Suprapubic skin (tissue), 4 donors: ENCODE measurements at regions not wholly inside any gene's neighbourhood (a gene's known extent, or its start where the extent isn't known, plus 50 kb on each side); places are given as distances from the start of the nearest gene placed in this dataset.

Experiments
- DNase-seq, 2 donors: peaks; one replicate each; pipeline ENCODE4 v3.0.0-alpha.2; 2019; ENCODE audit warnings: low spot score in 2 of 2
- H3K27ac ChIP-seq: fragments of 200-600 bp; sonication (generic); one replicate; pipeline ENCODE4 v1.5.1; 2019
- H3K27me3 ChIP-seq: fragments of 200-600 bp; sonication (generic); one replicate; pipeline ENCODE4 v1.5.1; 2019
- H3K36me3 ChIP-seq: fragments of 200-600 bp; sonication (generic); one replicate; pipeline ENCODE4 v1.5.1; 2019
- H3K4me1 ChIP-seq: fragments of 200-600 bp; sonication (generic); one replicate; pipeline ENCODE4 v1.5.1; 2019
- H3K4me3 ChIP-seq: fragments of 200-600 bp; sonication (generic); one replicate; pipeline ENCODE4 v1.5.1; 2019; ENCODE audit warnings: mild to moderate bottlenecking
- H3K9me3 ChIP-seq: fragments of 200-600 bp; sonication (generic); one replicate; pipeline ENCODE4 v1.5.1; 2019
- CTCF ChIP-seq, 2 donors: fragments of 200-600 bp in 1 of 2; fragments of 450-650 bp in 1 of 2; sonication (generic) in 1 of 2; IDR thresholded peaks; one replicate each; pipeline ENCODE4 v1.5.1; 2016 to 2019; ENCODE audit warnings: antibody characterized with exemption in 2 of 2, mild to moderate bottlenecking in 1 of 2, moderate library complexity in 1 of 2
- EP300 ChIP-seq: sonication (generic); formaldehyde crosslinking; IDR thresholded peaks from one replicate; pipeline ENCODE4 v1.6.1; 2017; ENCODE audit warnings: antibody characterized with exemption
- POLR2A ChIP-seq, 2 donors: fragments of 450-650 bp; IDR thresholded peaks; one replicate each; pipeline ENCODE4 v1.6.1; 2017; ENCODE audit warnings: antibody characterized with exemption in 2 of 2, mild to moderate bottlenecking in 2 of 2, moderate library complexity in 2 of 2
- POLR2AphosphoS5 ChIP-seq, 3 donors: sonication (generic); formaldehyde crosslinking; IDR thresholded peaks; one replicate each; pipeline ENCODE4 v1.6.1; 2017; ENCODE audit warnings: antibody characterized with exemption in 3 of 3
- WGBS: methylation state at CpG from one replicate; pipeline ENCODE4 v1.1.5; 2018; 5-methylcytosine and 5-hydroxymethylcytosine counted together

- Histone ChIP-seq H3K4me3 (no peak overlapping the region), H3K27me3 (peaks cover 59% of the 10 kb centered on the region), H3K4me1 (peaks cover 7% of the 10 kb centered on the region), H3K36me3 (no peaks in the 10 kb centered on the region), H3K27ac (no peak overlapping the region), H3K9me3 (no peaks in the 10 kb centered on the region)
- no peak for DNase-seq
- TF ChIP-seq POLR2AphosphoS5 (IDR thresholded peaks at IDR 0.05): no peak
- TF ChIP-seq EP300: no peak
- no peak for TF ChIP-seq POLR2A (IDR thresholded peaks at IDR 0.05)
- TF ChIP-seq CTCF (IDR thresholded peaks at IDR 0.05): no peak
- 94% methylated on average over 3 of the region's 4 CpGs for WGBS
Observed at GRCh38 chr17:49914664-49915063, 54.3 kb upstream of the DLX4 start.

- Histone ChIP-seq H3K4me1 (peaks cover 4% of the 10 kb centered on the region), H3K27me3 (peaks cover 53% of the 10 kb centered on the region), H3K36me3 (no peaks in the 10 kb centered on the region), H3K4me3 (no peak overlapping the region), H3K27ac (no peak overlapping the region), H3K9me3 (no peaks in the 10 kb centered on the region)
- WGBS: 48% methylated on average over 3 of the region's 3 CpGs
- TF ChIP-seq POLR2AphosphoS5 (IDR thresholded peaks at IDR 0.05) (no peak), POLR2A (IDR thresholded peaks at IDR 0.05) (no peak), CTCF (IDR thresholded peaks at IDR 0.05) (no peak), EP300 (no peak)
- DNase-seq: no peak
Observed at GRCh38 chr17:49915260-49915659, 53.7 kb upstream of the DLX4 start.

- Histone ChIP-seq H3K27ac (no peak overlapping the region), H3K4me1 (no peaks in the 10 kb centered on the region), H3K9me3 (no peaks in the 10 kb centered on the region), H3K36me3 (no peaks in the 10 kb centered on the region), H3K4me3 (no peak overlapping the region), H3K27me3 (peaks cover 49% of the 10 kb centered on the region)
- 45% methylated on average over 6 of the region's 10 CpGs for WGBS
- TF ChIP-seq POLR2A (IDR thresholded peaks at IDR 0.05): no peak
- TF ChIP-seq CTCF (IDR thresholded peaks at IDR 0.05): no peak
- no peak for TF ChIP-seq EP300
- no peak for TF ChIP-seq POLR2AphosphoS5 (IDR thresholded peaks at IDR 0.05)
- no peak for DNase-seq
Observed at GRCh38 chr17:49915670-49916069, 53.3 kb upstream of the DLX4 start.

DNA sequence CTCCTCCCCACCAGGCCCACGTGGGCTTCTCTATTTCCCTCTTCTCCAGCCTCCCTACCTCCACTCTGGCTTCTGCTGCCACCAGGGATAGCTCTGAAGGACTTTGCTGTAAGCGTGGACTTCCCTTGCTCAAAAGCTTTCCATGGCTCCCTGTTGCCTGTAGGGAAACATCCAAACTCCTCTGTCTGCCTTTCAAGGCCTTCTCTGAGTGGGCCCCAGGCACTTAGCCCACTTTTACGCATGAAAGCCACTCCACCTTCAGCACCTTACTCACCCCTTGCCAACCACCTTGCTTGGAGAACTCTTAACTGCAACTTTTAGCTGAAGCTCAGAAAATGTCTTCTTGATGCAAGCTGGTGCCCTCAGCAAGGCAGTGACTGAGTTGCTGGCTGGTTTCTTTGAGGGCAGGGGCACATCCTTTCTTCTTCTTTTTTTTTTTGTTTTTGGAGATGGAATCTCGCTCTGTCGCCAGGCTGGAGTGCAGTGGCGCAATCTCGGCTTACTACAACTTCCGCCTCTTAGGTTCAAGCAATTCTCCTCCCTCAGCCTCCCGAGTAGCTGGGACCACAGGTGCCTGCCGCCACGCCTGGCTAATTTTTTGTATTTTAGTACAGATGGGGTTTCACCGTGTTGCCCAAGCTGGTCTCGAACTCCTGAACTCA lies 52.0 kb upstream of the DLX4 start:
- Histone ChIP-seq H3K36me3 (no peaks in the 10 kb centered on the region), H3K4me3 (no peak overlapping the region), H3K9me3 (no peaks in the 10 kb centered on the region), H3K27ac (no peak overlapping the region), H3K27me3 (peaks cover 37% of the 10 kb centered on the region), H3K4me1 (no peaks in the 10 kb centered on the region)
- DNase-seq: no peak
- TF ChIP-seq POLR2AphosphoS5 (IDR thresholded peaks at IDR 0.05) (no peak), CTCF (IDR thresholded peaks at IDR 0.05) (no peak), EP300 (no peak), POLR2A (IDR thresholded peaks at IDR 0.05) (no peak)
- 85% methylated on average over 13 of the region's 13 CpGs for WGBS

DNA sequence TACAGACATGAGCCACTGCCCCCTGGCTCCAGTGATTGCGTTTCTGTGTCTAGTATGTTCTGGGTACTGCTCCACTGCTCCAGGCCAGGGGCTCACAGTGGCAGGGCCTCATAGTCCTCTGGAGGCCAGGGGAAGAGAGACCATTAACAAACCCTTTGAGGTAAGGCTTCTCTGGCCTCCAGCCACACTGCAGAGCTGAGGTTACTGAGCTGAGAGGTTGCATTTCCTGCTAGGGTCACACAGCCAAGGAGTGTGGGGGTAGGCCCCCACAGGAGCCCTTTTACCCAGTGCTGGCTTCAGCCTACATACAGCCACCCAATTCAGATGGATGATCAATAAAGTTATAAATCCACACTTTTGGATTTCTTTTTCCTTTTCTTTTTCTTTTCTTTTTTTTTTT lies 50.4 kb upstream of the DLX4 start:
- Histone ChIP-seq H3K4me1 (no peaks in the 10 kb centered on the region), H3K27me3 (peaks cover 21% of the 10 kb centered on the region), H3K27ac (no peak overlapping the region), H3K36me3 (no peaks in the 10 kb centered on the region), H3K9me3 (no peaks in the 10 kb centered on the region), H3K4me3 (no peak overlapping the region)
- DNase-seq: no peak
- 100% methylated on average over 1 of the region's 1 CpG for WGBS
- TF ChIP-seq POLR2A (IDR thresholded peaks at IDR 0.05): no peak
- no peak for TF ChIP-seq EP300
- TF ChIP-seq CTCF (IDR thresholded peaks at IDR 0.05): no peak
- TF ChIP-seq POLR2AphosphoS5 (IDR thresholded peaks at IDR 0.05): no peak
